NB4 (cell line): ENCODE measurements at regions not wholly inside any gene's neighbourhood (a gene's known extent, or its start where the extent isn't known, plus 50 kb on each side); places are given as distances from the start of the nearest gene placed in this dataset.

Source experiments
- CTCF ChIP-seq: IDR thresholded peaks from one replicate; pipeline ENCODE4 v1.5.1; 2012; ENCODE audit warnings: low read depth, low read length
- MAX ChIP-seq: IDR thresholded peaks from 2 replicates; pipeline ENCODE4 v1.6.1; 2011; ENCODE audit warnings: low read depth, low read length
- POLR2A ChIP-seq: IDR thresholded peaks from 2 replicates; pipeline ENCODE4 v1.6.1; 2011; ENCODE audit warnings: mild to moderate bottlenecking; ENCODE audit not compliant: insufficient read length; ENCODE audit errors: extremely low read depth

GRCh38 chr16:73302942-73303341 is 255.0 kb upstream of the ZFHX3 start:
- TF ChIP-seq CTCF (no peak), POLR2A (no peak), MAX (no peak)
